ENCODE measurements at regions not wholly inside any gene's neighbourhood (a gene's known extent, or its start where the extent isn't known, plus 50 kb on each side); places are given as distances from the start of the nearest gene placed in this dataset.

GRCh38 chr2:186105016-186105724, 366.6 kb downstream of the FSIP2 start:
- no peak for TF ChIP-seq POLR2A (IDR thresholded peaks at IDR 0.05; ENCODE audit: low read depth, low read length)
- no peak for TF ChIP-seq CTCF (IDR thresholded peaks at IDR 0.05; ENCODE audit: extremely low read depth in 1 of 2, insufficient read depth in 1 of 2, low read depth in 1 of 2, low read length in 2 of 2)
- TF ChIP-seq EZH2 (IDR thresholded peaks at IDR 0.05; ENCODE audit: borderline replicate concordance, low read depth, low read length, severe bottlenecking) = no peak
- no peak for TF ChIP-seq MYC (IDR thresholded peaks at IDR 0.05; ENCODE audit: low read depth, low read length)

All from endothelial cell of umbilical vein (primary cell).